Body of pancreas (tissue), 4 donors: ENCODE measurements at regions not wholly inside any gene's neighbourhood (a gene's known extent, or its start where the extent isn't known, plus 50 kb on each side); places are given as distances from the start of the nearest gene placed in this dataset.

ENCODE experiments used
- ATAC-seq: fragments of 150-250 bp; one replicate; pipeline ENCODE4 v1.9.1; 2016
- DNase-seq, 4 donors: peaks; one replicate each; pipeline ENCODE4 v3.0.0-alpha.2; 2019
- H3K27ac ChIP-seq, 4 donors: fragments of 200-600 bp; sonication (generic); 1 replicate in 3 of 4; 2 replicates in 1 of 4; pipeline versions ENCODE4 v1.5.1 to v1.6.1; 2016 to 2019; ENCODE audit warnings: mild to moderate bottlenecking in 1 of 4, mixed read lengths in 1 of 4, moderate library complexity in 1 of 4
- H3K27me3 ChIP-seq, 2 donors: fragments of 200-600 bp; sonication (generic); one replicate each; pipeline ENCODE4 v1.6.0; 2016; ENCODE audit warnings: mild to moderate bottlenecking in 1 of 2
- H3K36me3 ChIP-seq, 2 donors: fragments of 200-600 bp; sonication (generic); replicated peaks in 1 of 2; 2 replicates each; pipeline ENCODE4 v1.5.1; 2016; ENCODE audit warnings: low read depth in 2 of 2; ENCODE audit not compliant: insufficient read depth in 1 of 2
- H3K4me1 ChIP-seq: fragments of 200-600 bp; sonication (generic); one replicate; pipeline ENCODE4 v1.6.0; 2016
- H3K4me3 ChIP-seq, 2 donors: fragments of 200-600 bp; sonication (generic); 1 replicate in 1 of 2; 2 replicates in 1 of 2; pipeline ENCODE4 v1.5.1; 2016 to 2019
- H3K9me3 ChIP-seq, 3 donors: fragments of 200-600 bp; sonication (generic); 1 replicate in 2 of 3; 2 replicates in 1 of 3; pipeline ENCODE4 v1.5.1; 2016
- POLR2A ChIP-seq, 3 donors: fragments of 450-650 bp; IDR thresholded peaks; one replicate each; pipeline ENCODE4 v1.6.1; 2016; ENCODE audit warnings: antibody characterized with exemption in 3 of 3, mild to moderate bottlenecking in 2 of 3
- WGBS, 2 donors: methylation state at CpG; one replicate each; pipeline ENCODE4 v1.1.5; 2017; 5-methylcytosine and 5-hydroxymethylcytosine counted together
- intact Hi-C: fragments of 100-400 bp; cut with DNase I; formaldehyde crosslinking; loops from one replicate; pipeline ENCODE4 v1.15.1; 2023
- TF ChIP-seq, protein P1 (sequence below), 7 experiments: fragments of 450-650 bp in 4 of 7; fragments of 200-600 bp in 3 of 7; sonication (generic) in 3 of 7; IDR thresholded peaks; one replicate each; pipeline ENCODE4 v1.5.1; 2016 to 2019; ENCODE audit warnings: antibody characterized with exemption in 7 of 7

DNA sequence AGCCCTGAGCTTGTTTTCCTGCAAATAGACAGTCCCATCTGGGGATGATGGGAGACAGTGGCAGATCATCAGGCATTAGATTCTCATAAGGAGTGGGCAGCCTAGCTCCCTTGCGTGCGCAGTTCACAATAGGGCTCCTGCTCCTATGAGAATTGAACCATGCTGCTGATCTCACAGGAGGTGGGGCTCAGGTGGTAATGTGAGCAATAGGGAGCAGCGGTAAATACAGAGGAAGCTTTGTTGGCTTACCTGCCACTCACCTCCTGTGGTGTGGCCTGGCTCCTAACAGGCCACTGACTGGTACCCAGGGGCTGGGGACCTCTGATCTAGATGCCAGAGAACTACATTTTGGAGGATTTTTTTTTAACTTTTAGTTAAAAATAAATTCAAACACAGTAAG, 434.8 kb upstream of the MKI67 start:
- Histone ChIP-seq H3K4me1 (no peaks in the 10 kb centered on the region), H3K9me3 (no peaks in the 10 kb centered on the region), H3K27ac (no peak overlapping the region), H3K27me3 (no peaks in the 10 kb centered on the region), H3K36me3 (no peaks in the 10 kb centered on the region), H3K4me3 (no peak overlapping the region)
- WGBS, 2 donors: 91 to 92% methylated on average over 3 of the region's 3 CpGs
- intact Hi-C loops: no loop called here
- no peak for TF ChIP-seq POLR2A (IDR thresholded peaks at IDR 0.05)
- ATAC-seq: no peak
- no peak for DNase-seq

- WGBS, 2 donors: 60 to 80% methylated on average over 4 to 5 of the region's 5 CpGs
- ATAC-seq: no peak
- intact Hi-C loops: no loop called here
Measured at GRCh38 chr10:128563387-128563786, 437.2 kb upstream of the MKI67 start.

DNA sequence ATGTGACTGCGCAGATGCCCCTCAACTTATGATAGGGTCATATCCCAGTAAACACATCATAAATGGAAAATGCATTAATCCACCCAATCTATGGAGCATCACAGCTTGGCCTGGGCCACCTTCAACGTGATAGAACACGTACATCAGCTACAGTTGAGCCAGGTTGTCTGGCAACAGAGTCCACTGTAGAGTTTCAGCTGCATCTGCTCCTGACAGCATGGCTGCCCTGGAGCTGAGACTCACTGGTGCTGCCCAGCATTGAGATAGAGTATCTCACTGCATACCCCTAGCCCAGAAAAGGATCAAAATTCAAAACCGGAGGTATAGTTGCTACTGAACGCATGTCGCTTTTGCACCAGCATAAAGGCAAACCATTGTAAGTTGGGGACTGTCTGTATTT, 437.7 kb upstream of the MKI67 start:
- Histone ChIP-seq H3K27me3 (no peaks in the 10 kb centered on the region), H3K4me1 (no peaks in the 10 kb centered on the region), H3K36me3 (no peaks in the 10 kb centered on the region), H3K4me3 (no peak overlapping the region), H3K27ac (no peak overlapping the region), H3K9me3 (no peaks in the 10 kb centered on the region)
- WGBS, 2 donors: 76% methylated on average over 5 to 6 of the region's 6 CpGs
- TF ChIP-seq, protein P1, sequence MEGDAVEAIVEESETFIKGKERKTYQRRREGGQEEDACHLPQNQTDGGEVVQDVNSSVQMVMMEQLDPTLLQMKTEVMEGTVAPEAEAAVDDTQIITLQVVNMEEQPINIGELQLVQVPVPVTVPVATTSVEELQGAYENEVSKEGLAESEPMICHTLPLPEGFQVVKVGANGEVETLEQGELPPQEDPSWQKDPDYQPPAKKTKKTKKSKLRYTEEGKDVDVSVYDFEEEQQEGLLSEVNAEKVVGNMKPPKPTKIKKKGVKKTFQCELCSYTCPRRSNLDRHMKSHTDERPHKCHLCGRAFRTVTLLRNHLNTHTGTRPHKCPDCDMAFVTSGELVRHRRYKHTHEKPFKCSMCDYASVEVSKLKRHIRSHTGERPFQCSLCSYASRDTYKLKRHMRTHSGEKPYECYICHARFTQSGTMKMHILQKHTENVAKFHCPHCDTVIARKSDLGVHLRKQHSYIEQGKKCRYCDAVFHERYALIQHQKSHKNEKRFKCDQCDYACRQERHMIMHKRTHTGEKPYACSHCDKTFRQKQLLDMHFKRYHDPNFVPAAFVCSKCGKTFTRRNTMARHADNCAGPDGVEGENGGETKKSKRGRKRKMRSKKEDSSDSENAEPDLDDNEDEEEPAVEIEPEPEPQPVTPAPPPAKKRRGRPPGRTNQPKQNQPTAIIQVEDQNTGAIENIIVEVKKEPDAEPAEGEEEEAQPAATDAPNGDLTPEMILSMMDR (IDR thresholded peaks at IDR 0.05): no peak
- intact Hi-C loops: no loop called here
- ATAC-seq: no peak
- DNase-seq: no peak

More at GRCh38 chr10:128563387-128563786, 437.2 kb upstream of the MKI67 start:
- Histone ChIP-seq H3K9me3 (no peaks in the 10 kb centered on the region), H3K4me3 (no peak overlapping the region), H3K36me3 (no peaks in the 10 kb centered on the region), H3K4me1 (no peaks in the 10 kb centered on the region), H3K27me3 (no peaks in the 10 kb centered on the region), H3K27ac (no peak overlapping the region)
- DNase-seq: no peak
- TF ChIP-seq POLR2A (IDR thresholded peaks at IDR 0.05): no peak
- TF ChIP-seq, protein P1 (IDR thresholded peaks at IDR 0.05): no peak

DNA sequence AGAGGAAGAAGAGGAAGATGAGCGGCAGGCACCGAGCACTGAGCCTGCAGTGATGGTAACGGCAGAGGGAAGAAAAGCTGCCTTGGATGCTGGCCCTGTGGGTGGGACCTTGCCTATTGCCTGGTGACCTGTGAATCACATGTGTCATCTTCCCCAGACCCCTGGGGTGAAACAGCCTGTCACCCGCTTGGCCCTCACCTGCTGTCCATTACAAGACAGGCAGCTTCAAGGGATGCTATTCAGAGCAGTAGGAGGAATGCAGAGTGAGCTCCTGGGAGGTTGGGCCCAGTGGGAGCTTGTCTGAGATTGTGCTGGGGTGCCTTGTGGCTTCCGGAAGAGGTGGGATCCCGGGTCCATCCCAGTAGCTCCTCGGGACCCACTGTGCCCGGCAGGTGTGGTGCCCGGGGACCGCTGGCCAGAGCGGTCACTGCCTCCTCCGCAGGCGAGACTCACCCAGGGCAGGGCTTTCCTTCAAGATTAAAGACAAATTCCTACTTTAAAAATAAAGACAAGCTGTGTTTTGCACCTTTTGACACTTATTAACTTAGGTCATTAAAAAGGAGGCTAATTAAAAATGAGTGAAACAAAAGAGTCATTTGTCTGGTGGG, 440.2 kb upstream of the MKI67 start:
- intact Hi-C loops: no loop called here
- no peaks in the 10 kb centered on the region for H3K9me3 ChIP-seq
- TF ChIP-seq POLR2A (IDR thresholded peaks at IDR 0.05): no peak
- TF ChIP-seq, protein P1 (IDR thresholded peaks at IDR 0.05): no peak
- DNase-seq (no peak), ATAC-seq (no peak)
- H3K27ac ChIP-seq: no peak overlapping the region
- no peaks in the 10 kb centered on the region for H3K27me3 ChIP-seq
- 59 to 63% methylated on average over 13 of the region's 13 CpGs for WGBS, 2 donors
- no peak overlapping the region for H3K4me3 ChIP-seq
- no peaks in the 10 kb centered on the region for H3K36me3 ChIP-seq
- no peaks in the 10 kb centered on the region for H3K4me1 ChIP-seq

DNA sequence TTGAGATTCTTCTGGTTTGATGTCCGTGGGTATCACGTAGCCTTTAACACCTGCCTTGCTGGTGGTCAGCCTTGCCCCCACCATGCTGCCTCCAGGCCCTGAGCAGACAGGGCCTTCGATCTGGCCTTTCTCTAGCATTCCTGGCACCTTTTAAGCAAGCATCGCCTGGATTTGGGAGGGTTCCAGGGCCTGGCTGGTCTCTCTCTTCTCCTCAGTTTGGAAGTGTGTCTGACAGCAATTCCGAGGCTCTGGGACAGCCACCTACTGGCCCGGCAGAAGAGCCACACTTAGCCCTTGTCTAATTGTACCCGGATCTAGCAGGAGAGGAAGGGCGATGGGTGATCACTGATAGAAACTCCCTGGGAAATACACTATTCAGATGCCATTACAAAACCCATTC, 441.3 kb upstream of the MKI67 start:
- intact Hi-C loops: no loop called here
- TF ChIP-seq, protein P1 (IDR thresholded peaks at IDR 0.05): no peak
- no peak for TF ChIP-seq POLR2A (IDR thresholded peaks at IDR 0.05)
- no peak overlapping the region for H3K27ac ChIP-seq
- no peaks in the 10 kb centered on the region for H3K4me1 ChIP-seq
- no peak overlapping the region for H3K4me3 ChIP-seq
- ATAC-seq (no peak), DNase-seq (no peak)
- H3K36me3 ChIP-seq: no peaks in the 10 kb centered on the region
- H3K9me3 ChIP-seq: no peaks in the 10 kb centered on the region
- 42 to 49% methylated on average over 7 to 8 of the region's 8 CpGs for WGBS, 2 donors
- no peaks in the 10 kb centered on the region for H3K27me3 ChIP-seq
